Keratinocyte (primary cell): ENCODE measurements at regions not wholly inside any gene's neighbourhood (a gene's known extent, or its start where the extent isn't known, plus 50 kb on each side); places are given as distances from the start of the nearest gene placed in this dataset.

Experiments
- DNase-seq: peaks from one replicate; pipeline ENCODE4 v3.0.0-alpha.2; 2011; ENCODE audit warnings: low read depth, missing footprints, low spot score
- FAIRE-seq: peaks from 2 replicates; lab custom pipeline; 2011; peaks lifted over from hg19 to GRCh38; lab: Jason Lieb, UNC
- H2AFZ ChIP-seq: 2 replicates; pipeline ENCODE4 v1.6.0; 2012; ENCODE audit warnings: low read length, control low read depth, inconsistent platforms; ENCODE audit not compliant: control insufficient read depth
- H3K27ac ChIP-seq: 2 replicates; pipeline ENCODE4 v1.5.1; 2011; ENCODE audit warnings: low read length; ENCODE audit not compliant: control insufficient read depth, insufficient read depth
- H3K27me3 ChIP-seq: 3 replicates; pipeline ENCODE4 v1.6.0; 2011; ENCODE audit warnings: low read length; ENCODE audit not compliant: control insufficient read depth, insufficient read depth; ENCODE audit errors: extremely low read depth
- H3K36me3 ChIP-seq, 2 experiments: 2 replicates in 1 of 2; 3 replicates in 1 of 2; pipeline ENCODE4 v1.5.1; 2011; ENCODE audit warnings: low read length in 2 of 2, mild to moderate bottlenecking in 1 of 2; ENCODE audit not compliant: control insufficient read depth in 2 of 2, insufficient read depth in 2 of 2; ENCODE audit errors: extremely low read depth in 1 of 2
- H3K4me1 ChIP-seq: 3 replicates; pipeline ENCODE4 v1.5.1; 2011; ENCODE audit warnings: low read length; ENCODE audit not compliant: control insufficient read depth, insufficient read depth; ENCODE audit errors: extremely low read depth
- H3K4me2 ChIP-seq: 3 replicates; pipeline ENCODE4 v1.6.0; 2011; ENCODE audit warnings: low read depth, low read length; ENCODE audit not compliant: control insufficient read depth, insufficient read depth; ENCODE audit errors: extremely low read depth
- H3K4me3 ChIP-seq, 3 experiments: fragments of 200-600 bp in 1 of 3; sonication (generic) in 1 of 3; 2 replicates in 2 of 3; 3 replicates in 1 of 3; pipeline ENCODE4 v1.5.1; 2011 to 2016; ENCODE audit warnings: low read length in 3 of 3, mild to moderate bottlenecking in 3 of 3, control low read depth in 2 of 3, inconsistent platforms in 1 of 3, low read depth in 1 of 3, mixed read lengths in 1 of 3, mixed run types in 1 of 3, moderate library complexity in 1 of 3; ENCODE audit not compliant: control insufficient read depth in 2 of 3, insufficient read depth in 2 of 3; ENCODE audit errors: extremely low read depth in 1 of 3
- H3K79me2 ChIP-seq: 2 replicates; pipeline ENCODE4 v1.6.0; 2012; ENCODE audit warnings: low read length; ENCODE audit not compliant: control insufficient read depth, insufficient read depth
- H3K9ac ChIP-seq: 3 replicates; pipeline ENCODE4 v1.6.0; 2011; ENCODE audit warnings: low read length; ENCODE audit not compliant: control insufficient read depth, insufficient read depth; ENCODE audit errors: extremely low read depth
- H3K9me1 ChIP-seq: 3 replicates; pipeline ENCODE4 v1.6.0; 2011; ENCODE audit warnings: low read length; ENCODE audit not compliant: control insufficient read depth, insufficient read depth; ENCODE audit errors: extremely low read depth
- H3K9me3 ChIP-seq: 2 replicates; pipeline ENCODE4 v1.5.1; 2012; ENCODE audit warnings: low read depth, low read length; ENCODE audit not compliant: control insufficient read depth
- H4K20me1 ChIP-seq: 3 replicates; pipeline ENCODE4 v1.6.0; 2011; ENCODE audit warnings: low read length; ENCODE audit not compliant: control insufficient read depth, insufficient read depth; ENCODE audit errors: extremely low read depth
- EZH2 ChIP-seq: IDR thresholded peaks from one replicate; pipeline ENCODE4 v1.6.1; 2012; ENCODE audit warnings: inconsistent platforms, mild to moderate bottlenecking, low read length, moderate library complexity
- dilution Hi-C: fragments of 300-500 bp; cut with MboI; formaldehyde crosslinking; loops from one replicate; pipeline ENCODE4 v1.7.0; 2020; ENCODE audit warnings: low sequenced_read_pairs; ENCODE audit not compliant: extremely low pct_ligation_motif_present
- TF ChIP-seq, protein P1 (sequence below), 3 experiments: IDR thresholded peaks in 1 of 3; conservative IDR thresholded peaks in 1 of 3; optimal IDR thresholded peaks in 1 of 3; 2 replicates in 2 of 3; 3 replicates in 1 of 3; pipeline versions ENCODE3 to v1.5.1; 2011; ENCODE audit warnings: low read length in 3 of 3, mild to moderate bottlenecking in 3 of 3, moderate library complexity in 2 of 3, control low read depth in 1 of 3, inconsistent platforms in 1 of 3; ENCODE audit not compliant: insufficient read depth in 2 of 3; ENCODE audit errors: extremely low read depth in 1 of 3

DNA sequence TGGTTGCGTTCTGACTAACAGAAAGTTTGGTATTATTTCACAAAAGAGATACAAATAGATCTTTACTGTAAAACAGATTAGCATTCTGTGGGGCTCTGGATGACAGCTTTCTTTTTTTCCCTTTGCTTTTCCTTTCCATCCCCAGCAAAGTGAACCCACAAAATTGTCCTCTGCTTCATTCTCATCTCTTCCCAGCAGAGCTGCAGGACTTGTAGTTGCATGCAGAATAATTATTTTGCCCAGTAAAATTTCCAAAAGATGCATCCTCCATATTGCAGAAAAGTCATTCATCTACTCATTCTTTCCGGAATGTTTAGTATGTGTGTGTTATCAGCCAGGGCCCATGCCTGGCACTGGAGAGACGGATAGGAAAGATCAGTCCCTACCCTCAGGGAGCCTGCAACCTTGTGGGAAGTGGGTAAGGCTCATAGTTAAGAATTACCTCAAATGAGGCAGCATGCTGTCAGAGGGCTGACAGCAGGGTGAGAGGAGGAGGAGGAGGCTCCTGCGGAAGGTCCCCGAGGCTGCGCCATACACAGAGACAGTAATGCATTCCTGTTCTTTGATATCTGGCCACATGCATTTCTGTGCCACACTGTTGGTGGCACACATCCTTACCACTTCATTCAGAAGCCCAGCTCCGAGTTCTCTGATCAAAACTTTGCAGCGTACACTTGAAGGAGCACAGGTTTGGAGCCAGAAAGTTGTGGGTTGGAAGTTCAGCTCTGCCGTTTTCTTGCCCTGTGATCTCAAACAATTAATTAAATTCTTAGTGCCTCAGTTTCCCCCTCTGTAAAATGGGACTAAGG is 225.4 kb downstream of the MYCN start:
- no peak for FAIRE-seq
- Histone ChIP-seq H3K79me2 (no peaks in the 10 kb centered on the region), H3K4me1 (no peaks in the 10 kb centered on the region), H3K9me1 (no peaks in the 10 kb centered on the region), H3K27me3 (no peaks in the 10 kb centered on the region), H3K4me3 (no peak overlapping the region), H3K36me3 (no peaks in the 10 kb centered on the region), H3K9ac (no peak overlapping the region), H3K9me3 (no peaks in the 10 kb centered on the region), H4K20me1 (no peaks in the 10 kb centered on the region), H3K4me2 (no peak overlapping the region), H3K27ac (no peak overlapping the region), H2AFZ (no peak overlapping the region)
- TF ChIP-seq, protein P1, sequence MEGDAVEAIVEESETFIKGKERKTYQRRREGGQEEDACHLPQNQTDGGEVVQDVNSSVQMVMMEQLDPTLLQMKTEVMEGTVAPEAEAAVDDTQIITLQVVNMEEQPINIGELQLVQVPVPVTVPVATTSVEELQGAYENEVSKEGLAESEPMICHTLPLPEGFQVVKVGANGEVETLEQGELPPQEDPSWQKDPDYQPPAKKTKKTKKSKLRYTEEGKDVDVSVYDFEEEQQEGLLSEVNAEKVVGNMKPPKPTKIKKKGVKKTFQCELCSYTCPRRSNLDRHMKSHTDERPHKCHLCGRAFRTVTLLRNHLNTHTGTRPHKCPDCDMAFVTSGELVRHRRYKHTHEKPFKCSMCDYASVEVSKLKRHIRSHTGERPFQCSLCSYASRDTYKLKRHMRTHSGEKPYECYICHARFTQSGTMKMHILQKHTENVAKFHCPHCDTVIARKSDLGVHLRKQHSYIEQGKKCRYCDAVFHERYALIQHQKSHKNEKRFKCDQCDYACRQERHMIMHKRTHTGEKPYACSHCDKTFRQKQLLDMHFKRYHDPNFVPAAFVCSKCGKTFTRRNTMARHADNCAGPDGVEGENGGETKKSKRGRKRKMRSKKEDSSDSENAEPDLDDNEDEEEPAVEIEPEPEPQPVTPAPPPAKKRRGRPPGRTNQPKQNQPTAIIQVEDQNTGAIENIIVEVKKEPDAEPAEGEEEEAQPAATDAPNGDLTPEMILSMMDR (optimal IDR thresholded peaks at IDR 0.05 in 1 of 3, IDR thresholded peaks at IDR 0.05 in 1 of 3, conservative IDR thresholded peaks at IDR 0.05 in 1 of 3; ENCODE audit: extremely low read depth in 1 of 3, insufficient read depth in 2 of 3, low read length in 3 of 3): no peak
- TF ChIP-seq EZH2: no peak
- no peak for DNase-seq
- dilution Hi-C loops: no loop called here

DNA sequence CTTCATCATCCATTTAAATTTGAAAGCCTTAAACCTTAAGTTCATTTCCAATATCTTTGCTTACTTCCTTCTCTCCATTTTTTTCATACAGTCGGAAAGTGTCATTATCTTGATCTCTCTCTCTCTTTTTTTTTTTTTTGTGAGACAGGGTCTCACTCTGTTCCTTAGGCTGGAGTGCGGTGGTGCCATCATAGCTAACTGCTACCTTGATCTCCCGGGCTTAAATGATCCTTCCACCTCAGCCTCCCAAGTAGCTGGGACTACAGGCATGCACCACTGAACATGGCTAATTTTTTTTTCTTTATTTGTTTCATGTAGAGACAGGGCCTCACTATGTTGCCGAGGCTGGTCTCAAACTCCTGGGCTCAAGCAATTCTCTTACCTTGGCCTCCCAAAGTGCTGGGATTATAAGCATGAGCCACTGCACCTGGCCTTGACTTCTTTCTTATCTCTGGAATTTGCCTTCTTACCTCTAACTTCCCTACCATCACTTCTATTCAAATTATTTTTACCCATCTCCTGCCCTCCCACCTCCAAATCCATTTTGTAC is 222.2 kb downstream of the MYCN start:
- FAIRE-seq (no peak), DNase-seq (no peak)
- H3K27me3 ChIP-seq: no peaks in the 10 kb centered on the region
- TF ChIP-seq, protein P1 (optimal IDR thresholded peaks at IDR 0.05 in 1 of 3, IDR thresholded peaks at IDR 0.05 in 1 of 3, conservative IDR thresholded peaks at IDR 0.05 in 1 of 3; ENCODE audit: extremely low read depth in 1 of 3, insufficient read depth in 2 of 3, low read length in 3 of 3): no peak
- TF ChIP-seq EZH2: no peak
- H3K9me1 ChIP-seq: no peaks in the 10 kb centered on the region
- no peak overlapping the region for H3K27ac ChIP-seq
- no peaks in the 10 kb centered on the region for H3K9me3 ChIP-seq
- dilution Hi-C loops: no loop called here
- no peak overlapping the region for H2AFZ ChIP-seq
- no peak overlapping the region for H3K4me3 ChIP-seq
- no peaks in the 10 kb centered on the region for H3K36me3 ChIP-seq
- H4K20me1 ChIP-seq: no peaks in the 10 kb centered on the region
- no peak overlapping the region for H3K4me2 ChIP-seq
- no peaks in the 10 kb centered on the region for H3K79me2 ChIP-seq
- H3K4me1 ChIP-seq: no peaks in the 10 kb centered on the region
- H3K9ac ChIP-seq: no peak overlapping the region
